ENCODE measurements at regions not wholly inside any gene's neighbourhood (a gene's known extent, or its start where the extent isn't known, plus 50 kb on each side); places are given as distances from the start of the nearest gene placed in this dataset.
"Not testable (repeated sequence)": the region's sequence is repeated elsewhere in the genome, so short reads cannot be mapped to it uniquely, and the experiment has no call there.

- DNase-seq (ENCODE audit: low spot score): no peak
Measured at GRCh38 chr2:111620281-111620680, 263.7 kb downstream of the ANAPC1 start.

GRCh38 chr2:111622859-111623258, 261.1 kb downstream of the ANAPC1 start:
- DNase-seq (ENCODE audit: low spot score): no peak

- DNase-seq (ENCODE audit: low spot score): no peak
Measured at GRCh38 chr2:111623380-111623779, 260.6 kb downstream of the ANAPC1 start.

DNA sequence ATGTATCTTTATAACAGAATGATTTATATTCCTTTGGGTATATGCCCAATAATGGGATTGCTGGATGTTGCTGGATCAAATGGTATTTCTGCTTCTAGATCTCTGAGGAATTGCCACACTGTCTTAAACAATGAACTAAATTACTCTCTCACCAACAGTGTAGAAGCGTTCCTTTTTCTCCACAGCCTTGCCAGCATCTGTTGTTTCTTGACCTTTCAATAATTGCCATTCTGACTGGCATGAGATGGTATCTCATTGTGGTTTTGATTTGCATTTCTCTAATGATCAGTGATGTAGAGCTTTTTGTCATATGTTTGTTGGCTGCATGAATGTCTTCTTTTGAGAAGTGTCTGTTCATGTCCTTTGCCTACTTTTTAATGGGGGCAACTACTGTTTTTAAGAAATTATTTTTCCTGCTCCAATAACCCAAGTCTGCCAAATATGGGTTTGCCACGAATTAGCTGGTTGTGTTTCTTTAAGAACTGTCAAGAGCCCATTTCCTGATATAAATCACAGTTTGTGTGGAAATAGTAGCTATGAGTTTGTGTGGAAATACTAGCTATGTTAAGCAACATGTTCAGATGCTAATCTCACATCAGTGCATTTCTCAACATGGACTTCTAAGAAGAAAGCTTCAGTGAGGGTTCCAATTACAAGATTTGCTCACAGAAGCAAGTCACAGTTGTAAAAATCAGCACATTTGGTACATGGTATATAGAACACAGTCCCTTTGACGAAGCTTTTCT, 259.4 kb downstream of the ANAPC1 start:
- no peak for DNase-seq (ENCODE audit: low spot score)

- not testable (repeated sequence) for DNase-seq (ENCODE audit: low spot score)
Measured at GRCh38 chr2:111625157-111625537, 258.8 kb downstream of the ANAPC1 start.

GRCh38 chr2:111626037-111626864, 257.7 kb downstream of the ANAPC1 start:
- no peak for DNase-seq (ENCODE audit: low spot score)

GRCh38 chr2:111626865-111627163, 257.2 kb downstream of the ANAPC1 start:
- no peak for DNase-seq (ENCODE audit: low spot score)

- DNase-seq (ENCODE audit: low spot score): no peak
Measured at GRCh38 chr2:111627256-111627655, 256.7 kb downstream of the ANAPC1 start.

DNA sequence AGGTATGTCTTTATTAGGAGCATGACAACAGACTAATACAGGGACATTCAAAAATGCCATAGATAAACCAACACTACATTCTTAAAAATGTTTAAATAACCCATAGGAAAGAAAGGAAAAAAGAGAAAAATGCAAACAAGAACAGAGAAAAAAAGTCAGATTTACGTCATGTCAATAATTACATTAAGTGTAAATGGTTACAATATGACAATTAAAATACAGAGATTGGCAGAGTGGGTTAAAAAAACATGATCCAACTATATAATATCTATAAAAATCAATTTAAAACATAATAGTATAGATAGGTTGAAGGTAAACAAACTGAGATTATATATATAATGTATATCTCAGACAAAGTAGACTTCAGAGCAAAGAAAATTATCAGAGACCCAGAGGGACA, 255.8 kb downstream of the ANAPC1 start:
- no peak for DNase-seq (ENCODE audit: low spot score)

GRCh38 chr2:111629983-111630382, 254.0 kb downstream of the ANAPC1 start:
- no peak for DNase-seq (ENCODE audit: low spot score)

DNA sequence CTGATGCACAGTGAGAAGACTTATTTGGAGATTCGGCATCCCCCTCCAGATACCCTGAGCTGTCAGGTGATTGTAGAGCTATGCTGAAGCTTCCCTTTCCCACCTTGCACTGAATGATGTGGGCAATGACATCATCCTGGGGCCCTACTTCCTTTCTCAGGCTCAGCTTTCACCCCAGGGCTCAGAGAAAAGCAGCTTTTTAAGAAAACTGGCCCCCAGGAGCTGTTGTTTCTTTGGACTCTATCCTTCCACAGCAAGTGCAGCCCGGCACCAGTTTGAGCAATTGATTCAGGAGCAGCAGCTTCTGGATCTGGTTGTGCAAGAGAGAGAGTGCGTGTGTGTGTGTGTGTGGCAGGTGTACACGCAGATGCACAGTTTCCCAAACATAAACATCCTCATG, 251.3 kb downstream of the ANAPC1 start:
- no peak for DNase-seq (ENCODE audit: low spot score)

- no peak for DNase-seq (ENCODE audit: low spot score)
Measured at GRCh38 chr2:111633189-111633588, 250.8 kb downstream of the ANAPC1 start.

DNA sequence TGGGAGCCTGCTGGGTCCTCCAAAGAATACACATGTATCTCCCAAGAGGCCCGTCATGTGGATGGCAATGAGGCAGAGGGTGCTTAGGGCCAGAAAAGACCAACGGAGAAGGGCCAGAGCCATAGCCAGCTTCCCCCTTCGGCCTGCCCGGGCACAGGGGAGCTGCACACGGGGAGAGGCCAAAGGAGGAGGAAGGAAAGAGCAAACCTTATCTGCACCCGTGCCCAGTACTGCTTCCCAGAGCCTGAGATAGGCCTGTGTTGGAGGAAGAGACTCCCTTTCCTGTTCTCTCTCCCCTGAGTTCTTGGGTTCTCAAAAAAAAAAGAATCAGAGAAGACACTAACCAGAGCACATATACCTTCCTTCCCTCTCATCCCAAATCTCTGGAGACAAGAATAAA, 250.3 kb downstream of the ANAPC1 start:
- no peak for DNase-seq (ENCODE audit: low spot score)

DNA sequence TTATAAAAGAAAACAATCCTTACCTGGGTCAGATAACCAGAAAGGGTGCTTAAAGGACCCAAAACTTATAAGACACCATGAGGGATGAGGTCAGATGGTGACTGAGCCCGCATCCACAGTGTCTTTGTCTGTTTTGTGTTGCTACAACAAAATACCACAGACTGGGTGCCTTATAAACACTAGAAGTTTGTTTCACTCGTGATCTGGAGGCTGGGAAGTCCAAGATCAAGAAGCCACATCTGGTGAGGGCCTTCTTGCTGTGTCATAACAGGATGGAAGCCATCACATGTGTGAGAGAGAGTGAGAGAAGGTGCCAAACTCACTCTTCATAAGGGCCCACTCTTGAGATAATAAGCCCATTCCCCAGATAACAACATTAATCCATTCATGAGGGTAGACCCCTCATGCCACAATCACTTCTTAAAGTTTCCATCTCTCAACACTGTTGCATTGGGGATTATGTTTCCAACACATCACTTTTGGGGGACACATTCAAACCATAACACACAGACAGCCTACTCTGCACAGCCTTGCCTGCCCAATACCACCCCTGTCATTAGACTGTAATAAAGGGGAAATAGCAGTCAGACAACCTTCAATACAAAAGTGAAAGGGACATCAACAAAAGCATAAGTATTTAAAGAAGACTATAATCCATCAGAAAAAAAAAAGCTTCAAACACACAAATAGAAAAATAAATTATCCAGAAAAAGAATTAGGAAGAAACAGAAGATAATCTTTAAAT, 249.8 kb downstream of the ANAPC1 start:
- DNase-seq (ENCODE audit: low spot score): no peak

GRCh38 chr2:111634995-111635538, 248.9 kb downstream of the ANAPC1 start:
- peak; percentile 46 for DNase-seq (ENCODE audit: low spot score)

GRCh38 chr2:111636905-111637304, 247.1 kb downstream of the ANAPC1 start:
- no peak for DNase-seq (ENCODE audit: low spot score)

DNA sequence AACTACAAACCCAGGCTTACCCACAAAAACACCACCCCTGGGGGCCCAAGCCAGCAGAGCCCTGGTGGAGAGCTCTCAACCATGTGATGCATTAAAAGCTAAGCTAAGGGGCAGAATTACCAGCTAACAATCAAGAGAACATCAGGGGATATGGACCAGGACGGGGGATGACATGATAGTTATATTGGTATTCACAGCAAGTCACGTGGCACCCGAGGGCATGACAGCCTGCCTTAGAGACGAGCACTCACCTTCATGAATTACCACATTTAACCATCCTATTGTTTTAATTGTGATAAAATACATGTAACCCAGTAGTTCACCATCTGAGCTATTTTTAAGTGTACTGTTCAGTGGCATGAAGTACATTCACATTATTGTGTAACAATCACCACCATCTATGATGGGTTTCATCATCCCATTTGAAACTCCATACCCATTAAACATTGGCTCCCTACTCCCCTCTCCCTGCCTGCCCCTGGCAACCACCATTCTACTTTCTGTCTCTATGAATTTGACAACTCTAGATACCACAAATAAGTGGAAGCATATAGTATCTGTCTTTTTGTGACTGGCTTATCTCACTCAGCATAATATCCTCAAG, 245.6 kb downstream of the ANAPC1 start:
- DNase-seq (ENCODE audit: low spot score): no peak

GRCh38 chr2:111640480-111640879, 243.5 kb downstream of the ANAPC1 start:
- no peak for DNase-seq (ENCODE audit: low spot score)

DNA sequence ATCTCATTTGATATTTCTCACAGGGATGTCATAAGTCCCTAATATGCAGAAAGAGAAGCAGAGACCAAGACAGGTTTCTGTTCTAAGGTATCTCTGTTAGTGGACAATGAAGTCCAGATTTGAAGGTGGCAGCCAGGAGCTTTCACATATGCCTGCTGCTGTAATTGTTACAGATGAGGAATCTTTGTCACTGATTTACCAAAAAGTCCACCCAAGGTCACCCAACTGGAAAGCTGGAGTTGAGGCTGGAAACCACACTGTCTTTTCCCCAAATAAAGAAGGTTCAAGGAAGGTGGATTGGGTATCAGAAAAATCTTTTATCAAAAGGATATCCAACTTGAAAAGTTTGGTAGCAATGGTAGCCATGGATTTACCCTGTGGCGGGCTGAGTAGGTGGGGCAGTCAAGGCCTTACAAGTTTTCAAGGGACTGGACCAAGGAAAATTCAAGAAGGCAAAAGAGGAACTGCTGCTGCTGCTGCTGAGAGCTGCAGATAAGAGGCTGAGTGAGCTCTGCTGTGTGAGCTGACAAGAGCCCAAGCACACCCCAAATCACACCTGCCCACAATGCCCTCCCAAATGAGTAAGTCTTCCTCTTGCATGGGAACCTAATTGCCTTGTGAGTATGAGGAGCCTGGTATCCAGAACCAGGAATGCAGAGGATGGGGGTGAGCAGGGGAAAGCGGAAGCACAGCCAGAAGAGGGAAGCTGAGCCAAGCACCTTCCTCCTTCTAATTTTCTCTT, 241.2 kb downstream of the ANAPC1 start:
- no peak for DNase-seq (ENCODE audit: low spot score)

DNA sequence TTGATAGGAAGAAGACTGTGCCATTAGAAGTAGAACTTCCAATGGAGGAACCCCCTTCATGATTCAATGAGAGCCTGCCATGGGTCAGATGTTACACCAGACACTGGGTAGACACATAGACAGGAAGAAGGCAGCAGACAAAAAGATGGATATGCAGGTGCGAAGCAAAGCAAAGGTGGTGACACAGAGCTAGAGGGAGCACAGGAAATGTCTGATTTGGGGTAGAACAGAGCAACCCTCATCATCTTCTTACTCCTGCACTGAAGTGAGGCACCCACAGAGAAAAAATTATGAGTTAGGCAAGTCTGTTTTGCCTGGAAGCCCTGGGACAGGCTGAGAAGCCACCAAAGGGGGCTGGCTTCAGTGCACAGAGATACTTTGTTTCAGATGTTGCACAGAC, 240.2 kb downstream of the ANAPC1 start:
- no peak for DNase-seq (ENCODE audit: low spot score)

DNA sequence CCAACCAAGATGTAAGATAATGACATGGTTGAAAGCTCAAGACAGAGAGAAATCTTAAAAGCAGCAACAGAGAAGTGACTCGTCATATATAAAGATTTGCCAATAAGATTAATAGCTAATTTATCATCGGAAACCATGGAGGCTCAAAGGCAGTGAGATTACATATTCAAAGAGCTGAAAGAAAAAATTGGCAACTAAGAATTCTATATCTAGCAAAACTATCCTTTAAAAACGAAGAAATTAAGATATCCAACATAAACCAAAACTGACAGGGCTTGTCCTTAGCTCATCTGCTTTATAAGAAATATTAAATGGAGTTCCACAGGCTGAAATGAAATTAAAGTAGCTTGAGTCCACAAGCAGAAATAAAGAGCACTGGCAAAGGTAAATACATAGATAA, 236.6 kb downstream of the ANAPC1 start:
- no peak for DNase-seq (ENCODE audit: low spot score)

GRCh38 chr2:111652038-111652437, 232.0 kb downstream of the ANAPC1 start:
- DNase-seq (ENCODE audit: low spot score): no peak
